Ovary (tissue), 3 donors: ENCODE measurements at regions not wholly inside any gene's neighbourhood (a gene's known extent, or its start where the extent isn't known, plus 50 kb on each side); places are given as distances from the start of the nearest gene placed in this dataset.

ENCODE experiments used
- POLR2A ChIP-seq: fragments of 450-650 bp; IDR thresholded peaks from one replicate; pipeline ENCODE4 v1.6.1; 2017; ENCODE audit warnings: antibody characterized with exemption, mild to moderate bottlenecking, moderate library complexity
- TF ChIP-seq, protein P1 (sequence below), 3 donors: fragments of 450-650 bp in 2 of 3; fragments of 200-600 bp in 1 of 3; IDR thresholded peaks; one replicate each; pipeline versions ENCODE4 v1.5.1 to v1.8.0; 2016 to 2022; ENCODE audit warnings: antibody characterized with exemption in 3 of 3, mild to moderate bottlenecking in 1 of 3
- donor health status: DM: no; HTN: no; CAD: no.

DNA sequence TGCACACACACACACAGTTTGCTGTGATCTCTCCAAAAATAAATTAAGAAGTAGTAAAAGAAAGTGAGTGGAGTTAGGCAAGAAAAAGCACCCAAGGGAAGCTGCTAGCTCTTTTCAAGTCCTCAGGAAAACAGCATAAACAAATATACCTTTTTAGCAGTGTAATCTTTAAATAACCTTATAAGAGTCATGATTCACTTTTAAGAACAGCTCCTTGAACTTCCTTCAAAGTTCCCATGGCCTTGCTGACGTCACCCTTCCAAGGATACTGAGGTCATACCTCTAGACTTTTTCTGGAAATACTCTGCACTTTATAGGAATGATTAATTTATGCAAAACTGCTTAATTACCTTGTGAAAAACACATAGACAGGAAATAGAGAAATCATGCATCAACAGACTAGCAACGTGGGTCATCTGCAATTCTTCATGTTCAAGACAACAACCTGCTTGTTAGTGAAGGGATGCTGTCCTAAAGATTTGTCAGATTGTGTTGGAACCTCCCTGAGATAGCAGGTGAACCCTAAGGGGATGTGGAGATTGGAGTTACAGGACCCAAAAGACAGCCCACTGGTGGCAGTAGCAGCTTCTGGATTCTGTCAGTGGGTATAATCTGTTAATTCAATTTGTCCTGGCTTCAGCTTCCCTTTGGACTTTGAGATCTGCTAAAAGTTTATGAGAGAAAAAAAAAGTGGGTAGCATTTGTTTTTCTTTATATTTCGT, 229.0 kb downstream of the ELAVL2 start:
- TF ChIP-seq POLR2A = no peak
- TF ChIP-seq, protein P1, sequence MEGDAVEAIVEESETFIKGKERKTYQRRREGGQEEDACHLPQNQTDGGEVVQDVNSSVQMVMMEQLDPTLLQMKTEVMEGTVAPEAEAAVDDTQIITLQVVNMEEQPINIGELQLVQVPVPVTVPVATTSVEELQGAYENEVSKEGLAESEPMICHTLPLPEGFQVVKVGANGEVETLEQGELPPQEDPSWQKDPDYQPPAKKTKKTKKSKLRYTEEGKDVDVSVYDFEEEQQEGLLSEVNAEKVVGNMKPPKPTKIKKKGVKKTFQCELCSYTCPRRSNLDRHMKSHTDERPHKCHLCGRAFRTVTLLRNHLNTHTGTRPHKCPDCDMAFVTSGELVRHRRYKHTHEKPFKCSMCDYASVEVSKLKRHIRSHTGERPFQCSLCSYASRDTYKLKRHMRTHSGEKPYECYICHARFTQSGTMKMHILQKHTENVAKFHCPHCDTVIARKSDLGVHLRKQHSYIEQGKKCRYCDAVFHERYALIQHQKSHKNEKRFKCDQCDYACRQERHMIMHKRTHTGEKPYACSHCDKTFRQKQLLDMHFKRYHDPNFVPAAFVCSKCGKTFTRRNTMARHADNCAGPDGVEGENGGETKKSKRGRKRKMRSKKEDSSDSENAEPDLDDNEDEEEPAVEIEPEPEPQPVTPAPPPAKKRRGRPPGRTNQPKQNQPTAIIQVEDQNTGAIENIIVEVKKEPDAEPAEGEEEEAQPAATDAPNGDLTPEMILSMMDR (IDR thresholded peaks at IDR 0.05) = no peak
